ENCODE measurements at regions not wholly inside any gene's neighbourhood (a gene's known extent, or its start where the extent isn't known, plus 50 kb on each side); places are given as distances from the start of the nearest gene placed in this dataset.
A peak's percentile ranks its signal among the peaks of the same experiment; 100 is the strongest.

DNA sequence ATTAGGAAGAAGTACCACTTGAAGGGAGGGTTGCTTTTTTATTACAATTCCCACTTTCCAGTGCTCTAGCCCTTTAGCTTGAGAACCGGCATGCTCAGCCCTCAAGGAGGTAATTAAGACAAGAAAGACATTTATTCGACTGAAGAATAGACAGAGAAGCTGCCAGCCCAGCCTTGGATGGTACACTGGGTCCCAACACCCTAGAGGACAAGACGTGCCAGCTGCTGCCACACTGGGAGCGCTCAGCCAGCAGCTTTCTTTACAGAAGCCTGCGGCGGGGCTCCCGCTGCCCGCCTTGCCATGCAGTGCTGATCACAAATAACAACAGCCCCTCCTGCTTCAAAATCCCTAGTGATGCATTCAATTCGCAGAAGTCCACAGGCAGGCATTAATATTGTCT, 746.3 kb upstream of the RAB6C start:
- no peaks in the 10 kb centered on the region for H3K36me3 Mint-ChIP-seq (ENCODE audit: low read depth)
- H3K4me1 Mint-ChIP-seq = no peaks in the 10 kb centered on the region
- no peak overlapping the region for H3K27ac Mint-ChIP-seq
- intact Hi-C loops (cut with micrococcal nuclease) = no loop called here
- no peak overlapping the region for H3K4me3 Mint-ChIP-seq
- no peak for DNase-seq
- H3K27me3 Mint-ChIP-seq = no peaks in the 10 kb centered on the region
- no peaks in the 10 kb centered on the region for H3K9me3 Mint-ChIP-seq

DNA sequence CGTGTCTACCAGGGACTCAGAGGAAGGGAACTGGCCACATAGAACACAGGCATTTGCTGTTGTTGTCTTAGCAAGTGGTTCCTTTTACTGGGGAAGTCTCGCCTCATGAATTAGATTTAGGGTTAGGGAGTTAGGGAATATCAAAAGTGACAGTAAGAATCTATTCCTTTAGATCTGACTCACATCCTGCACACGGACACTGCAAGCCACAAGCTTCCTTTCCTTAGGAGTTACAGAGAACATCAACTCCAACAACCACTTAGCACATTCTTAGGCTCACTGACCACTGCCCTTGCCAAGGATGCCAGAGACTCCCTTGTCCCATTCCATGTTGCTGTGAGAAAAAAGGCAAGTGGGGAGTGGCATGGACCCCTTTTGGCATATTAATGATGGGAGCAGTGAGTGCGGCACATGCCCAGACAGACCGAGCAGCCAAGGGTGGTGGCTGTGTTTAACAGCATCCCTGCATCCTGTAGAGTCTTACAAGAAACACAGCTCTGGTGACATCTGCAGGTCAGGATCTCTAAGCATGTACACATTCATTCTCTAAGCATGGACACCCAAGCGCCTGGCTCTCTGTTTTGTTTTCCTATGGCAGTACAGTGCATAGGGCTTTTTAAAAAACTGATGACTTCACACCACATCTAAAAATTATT, 745.6 kb upstream of the RAB6C start:
- H3K36me3 Mint-ChIP-seq (ENCODE audit: low read depth) = no peaks in the 10 kb centered on the region
- H3K27ac Mint-ChIP-seq = no peak overlapping the region
- H3K27me3 Mint-ChIP-seq = no peaks in the 10 kb centered on the region
- no peak overlapping the region for H3K4me3 Mint-ChIP-seq
- no peaks in the 10 kb centered on the region for H3K9me3 Mint-ChIP-seq
- intact Hi-C loops (cut with micrococcal nuclease) = no loop called here
- DNase-seq = no peak
- H3K4me1 Mint-ChIP-seq = no peaks in the 10 kb centered on the region

GRCh38 chr2:129236601-129237000, 742.9 kb upstream of the RAB6C start:
- Mint-ChIP-seq H3K27me3 (no peaks in the 10 kb centered on the region), H3K36me3 (ENCODE audit: low read depth) (no peaks in the 10 kb centered on the region), H3K9me3 (no peaks in the 10 kb centered on the region), H3K4me1 (no peaks in the 10 kb centered on the region), H3K27ac (no peak overlapping the region), H3K4me3 (no peak overlapping the region)
- no peak for DNase-seq
- intact Hi-C loops (cut with micrococcal nuclease) = no loop called here

DNA sequence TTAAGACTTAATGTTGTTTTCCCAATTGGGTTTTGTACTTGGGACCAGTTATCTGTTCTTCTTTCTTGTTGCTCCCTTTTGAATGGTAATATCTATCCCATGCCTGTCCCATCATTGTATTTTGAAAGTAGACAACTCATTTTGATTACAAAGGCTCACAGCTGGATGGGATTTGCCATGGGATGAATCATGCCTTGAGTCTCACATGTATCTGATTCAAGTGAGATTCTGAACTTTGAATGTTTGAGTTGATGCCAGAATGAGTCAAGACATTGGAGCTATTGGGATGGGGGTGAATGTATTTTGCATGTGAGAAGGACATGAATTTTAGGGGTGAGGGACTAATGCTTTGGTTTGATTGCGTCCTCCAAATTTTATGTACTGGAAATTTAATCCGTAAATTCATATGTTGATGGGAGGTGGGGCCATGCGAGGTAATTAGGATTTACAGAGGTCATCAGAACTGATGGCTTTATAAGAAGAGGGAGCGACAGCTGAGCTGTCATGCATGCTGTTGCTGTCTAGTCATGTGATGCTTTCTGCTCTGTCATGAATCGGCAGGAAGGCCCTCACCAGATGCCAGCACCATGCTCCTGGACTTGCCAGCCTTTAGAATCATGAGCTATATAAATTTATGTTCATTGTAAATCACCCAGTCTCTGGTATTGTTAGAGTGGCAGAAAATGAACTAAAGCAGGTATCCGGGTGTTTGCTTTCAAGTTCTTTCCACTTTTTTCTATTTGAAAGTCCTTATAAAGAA, 741.3 kb upstream of the RAB6C start:
- Mint-ChIP-seq H3K36me3 (ENCODE audit: low read depth) (no peaks in the 10 kb centered on the region), H3K27ac (no peak overlapping the region), H3K27me3 (no peaks in the 10 kb centered on the region), H3K4me1 (no peaks in the 10 kb centered on the region), H3K4me3 (no peak overlapping the region), H3K9me3 (no peaks in the 10 kb centered on the region)
- intact Hi-C loops (cut with micrococcal nuclease) = no loop called here
- no peak for DNase-seq

DNA sequence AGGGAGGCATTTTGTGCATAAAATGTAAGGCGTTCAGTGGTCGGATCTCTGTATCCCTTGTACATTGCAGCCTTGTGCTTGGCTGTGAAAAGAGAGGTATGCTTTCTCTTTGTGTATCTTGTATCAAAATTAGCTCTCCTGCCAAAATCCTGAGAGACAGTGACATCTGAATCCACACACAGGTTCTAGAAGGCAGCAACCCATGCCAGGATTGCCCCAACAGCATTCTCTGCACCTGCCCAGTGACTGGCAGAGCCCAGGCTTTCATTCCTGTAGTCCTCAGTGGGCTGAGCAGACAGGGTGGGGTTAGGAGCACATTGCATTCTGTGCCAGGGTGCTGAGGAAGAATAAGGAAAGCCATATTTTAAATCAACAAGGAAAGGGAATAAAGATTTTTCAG, 740.3 kb upstream of the RAB6C start:
- no peak for DNase-seq
- intact Hi-C loops (cut with micrococcal nuclease) = no loop called here
- Mint-ChIP-seq H3K36me3 (ENCODE audit: low read depth) (no peaks in the 10 kb centered on the region), H3K4me3 (no peak overlapping the region), H3K9me3 (no peaks in the 10 kb centered on the region), H3K27me3 (no peaks in the 10 kb centered on the region), H3K4me1 (no peaks in the 10 kb centered on the region), H3K27ac (no peak overlapping the region)

DNA sequence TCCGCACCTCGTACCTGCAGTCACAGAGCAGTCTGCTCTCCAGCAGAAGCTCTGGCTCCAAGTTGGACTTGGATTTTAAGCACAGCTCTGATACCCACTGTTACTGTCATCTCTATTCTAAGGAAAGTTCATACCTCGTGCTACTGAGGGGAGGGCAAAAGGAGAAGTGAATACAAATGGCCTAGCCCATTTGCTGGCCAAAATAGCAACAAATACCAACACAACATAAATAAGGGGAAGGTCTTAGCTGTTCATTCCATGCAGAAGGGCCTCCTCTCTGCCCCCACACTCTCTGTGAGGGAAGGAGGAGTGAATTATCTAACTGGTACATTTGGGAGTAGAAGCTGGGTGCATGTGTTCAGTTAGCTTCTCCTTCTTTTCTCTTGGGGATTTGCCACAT, 739.4 kb upstream of the RAB6C start:
- Mint-ChIP-seq H3K9me3 (no peaks in the 10 kb centered on the region), H3K4me3 (no peak overlapping the region), H3K4me1 (no peaks in the 10 kb centered on the region), H3K27me3 (no peaks in the 10 kb centered on the region), H3K27ac (no peak overlapping the region), H3K36me3 (ENCODE audit: low read depth) (no peaks in the 10 kb centered on the region)
- intact Hi-C loops (cut with micrococcal nuclease) = no loop called here
- DNase-seq = no peak

- no peaks in the 10 kb centered on the region for H3K27me3 Mint-ChIP-seq
- H3K27ac Mint-ChIP-seq = no peak overlapping the region
- no peaks in the 10 kb centered on the region for H3K36me3 Mint-ChIP-seq (ENCODE audit: low read depth)
- no peak overlapping the region for H3K4me3 Mint-ChIP-seq
- no peaks in the 10 kb centered on the region for H3K4me1 Mint-ChIP-seq
- intact Hi-C loops (cut with micrococcal nuclease) = no loop called here
- DNase-seq = no peak
- no peaks in the 10 kb centered on the region for H3K9me3 Mint-ChIP-seq
Observed at GRCh38 chr2:129242269-129242668, 737.2 kb upstream of the RAB6C start.

DNA sequence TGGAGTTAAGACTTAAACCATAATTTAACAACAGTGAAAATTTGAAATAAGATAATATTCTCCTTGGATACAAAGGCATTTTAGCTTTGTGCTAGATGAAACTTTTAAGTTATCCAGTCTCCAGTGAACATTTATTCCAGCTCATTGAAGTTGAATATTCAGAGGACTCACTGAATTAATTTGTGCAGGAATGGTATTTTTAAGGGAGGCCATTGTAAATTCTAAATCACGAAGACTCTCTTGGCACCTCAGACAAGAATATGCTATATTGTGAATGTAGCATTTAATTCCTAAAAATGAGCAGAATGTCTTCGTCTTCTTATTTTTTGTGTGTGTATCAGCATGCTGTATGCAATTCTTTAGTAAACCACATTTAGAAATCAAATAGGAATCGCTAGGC, 731.7 kb upstream of the RAB6C start:
- no peak overlapping the region for H3K4me3 Mint-ChIP-seq
- intact Hi-C loops (cut with micrococcal nuclease) = no loop called here
- no peak overlapping the region for H3K27ac Mint-ChIP-seq
- no peaks in the 10 kb centered on the region for H3K9me3 Mint-ChIP-seq
- H3K4me1 Mint-ChIP-seq = no peaks in the 10 kb centered on the region
- H3K36me3 Mint-ChIP-seq (ENCODE audit: low read depth) = no peaks in the 10 kb centered on the region
- DNase-seq = no peak
- no peaks in the 10 kb centered on the region for H3K27me3 Mint-ChIP-seq

DNA sequence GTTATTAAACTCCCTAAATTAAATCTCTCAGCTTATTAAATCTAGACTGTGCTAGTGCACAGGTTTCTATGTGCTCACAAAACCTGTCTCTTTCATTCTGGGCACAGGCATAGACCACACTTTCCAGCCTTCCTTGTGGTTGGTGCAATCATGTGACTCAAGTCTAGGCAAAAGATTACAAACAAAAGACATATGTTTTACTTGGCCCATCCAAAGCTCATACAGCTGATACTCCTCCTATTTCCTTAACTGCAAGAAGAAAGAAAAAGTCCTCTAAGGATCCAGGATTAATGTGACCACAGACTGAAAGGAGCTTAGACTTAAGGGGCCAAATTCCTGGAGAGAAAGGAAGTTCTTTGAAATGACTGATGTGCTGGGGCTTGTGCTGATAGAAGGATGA, 731.3 kb upstream of the RAB6C start:
- H3K4me1 Mint-ChIP-seq = no peaks in the 10 kb centered on the region
- DNase-seq = peak; percentile 4
- H3K27ac Mint-ChIP-seq = no peak overlapping the region
- H3K27me3 Mint-ChIP-seq = no peaks in the 10 kb centered on the region
- no peaks in the 10 kb centered on the region for H3K36me3 Mint-ChIP-seq (ENCODE audit: low read depth)
- H3K9me3 Mint-ChIP-seq = no peaks in the 10 kb centered on the region
- no peak overlapping the region for H3K4me3 Mint-ChIP-seq
- intact Hi-C loops (cut with micrococcal nuclease) = no loop called here

DNA sequence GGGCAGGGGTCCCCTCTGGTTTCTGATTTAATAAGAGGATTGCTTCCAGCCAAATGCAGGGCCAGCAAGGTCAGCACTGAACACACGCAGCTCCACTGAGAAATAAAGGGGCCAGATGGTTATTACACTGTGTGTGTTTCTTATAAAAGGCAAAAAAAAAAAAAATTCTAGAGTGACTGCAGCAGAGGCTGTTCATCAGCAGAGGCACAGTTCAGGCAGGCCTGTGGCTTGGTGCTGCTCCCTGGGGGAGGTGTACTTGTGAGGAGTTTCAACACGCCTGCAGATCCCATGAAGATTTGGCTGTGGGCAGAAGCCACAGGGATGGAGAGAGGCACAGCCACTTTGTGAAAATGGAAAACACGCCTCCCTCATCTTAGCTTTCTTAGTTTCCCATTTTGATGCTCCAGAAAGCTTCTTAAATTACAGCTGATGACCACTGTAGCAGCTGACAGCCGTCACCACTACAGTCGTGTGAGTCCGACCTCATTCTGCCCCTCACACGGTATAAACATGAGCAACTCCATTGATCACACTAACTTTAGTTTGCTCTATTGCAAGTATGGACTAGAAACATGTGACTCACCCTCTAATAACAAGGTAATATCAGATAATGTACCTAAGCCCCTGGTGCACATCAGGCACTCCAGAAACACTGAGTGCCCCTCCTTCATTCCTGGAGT, 726.5 kb upstream of the RAB6C start:
- no peaks in the 10 kb centered on the region for H3K27me3 Mint-ChIP-seq

GRCh38 chr2:129253461-129253812, 726.0 kb upstream of the RAB6C start:
- Mint-ChIP-seq H3K27ac (no peak overlapping the region), H3K4me1 (no peaks in the 10 kb centered on the region), H3K4me3 (no peak overlapping the region), H3K27me3 (no peaks in the 10 kb centered on the region), H3K36me3 (ENCODE audit: low read depth) (peaks cover 2% of the 10 kb centered on the region), H3K9me3 (peaks cover 24% of the 10 kb centered on the region)
- intact Hi-C loops (cut with micrococcal nuclease) = no loop called here
- peak; percentile 46 for DNase-seq

More for the DNA sequence above, 726.5 kb upstream of the RAB6C start:
- DNase-seq = peak; percentile 8
- peaks cover 19% of the 10 kb centered on the region for H3K9me3 Mint-ChIP-seq
- H3K4me3 Mint-ChIP-seq = no peak overlapping the region
- H3K4me1 Mint-ChIP-seq = no peaks in the 10 kb centered on the region
- intact Hi-C loops (cut with micrococcal nuclease) = no loop called here
- peaks cover 2% of the 10 kb centered on the region for H3K36me3 Mint-ChIP-seq (ENCODE audit: low read depth)
- no peak overlapping the region for H3K27ac Mint-ChIP-seq

- Mint-ChIP-seq H3K4me1 (no peaks in the 10 kb centered on the region), H3K36me3 (ENCODE audit: low read depth) (peaks cover 2% of the 10 kb centered on the region), H3K4me3 (no peak overlapping the region), H3K27me3 (no peaks in the 10 kb centered on the region), H3K9me3 (peaks cover 30% of the 10 kb centered on the region), H3K27ac (no peak overlapping the region)
- peak; percentile 36 for DNase-seq
- intact Hi-C loops (cut with micrococcal nuclease) = no loop called here
Observed at GRCh38 chr2:129254718-129255117, 724.7 kb upstream of the RAB6C start.

GRCh38 chr2:129255610-129256313, 723.7 kb upstream of the RAB6C start:
- Mint-ChIP-seq H3K27ac (peak overlapping the region; percentile 73), H3K4me1 (no peaks in the 10 kb centered on the region), H3K36me3 (ENCODE audit: low read depth) (peaks cover 2% of the 10 kb centered on the region), H3K9me3 (peaks cover 30% of the 10 kb centered on the region), H3K27me3 (no peaks in the 10 kb centered on the region), H3K4me3 (no peak overlapping the region)
- peak; percentile 15 for DNase-seq
- intact Hi-C loops (cut with micrococcal nuclease) = no loop called here

DNA sequence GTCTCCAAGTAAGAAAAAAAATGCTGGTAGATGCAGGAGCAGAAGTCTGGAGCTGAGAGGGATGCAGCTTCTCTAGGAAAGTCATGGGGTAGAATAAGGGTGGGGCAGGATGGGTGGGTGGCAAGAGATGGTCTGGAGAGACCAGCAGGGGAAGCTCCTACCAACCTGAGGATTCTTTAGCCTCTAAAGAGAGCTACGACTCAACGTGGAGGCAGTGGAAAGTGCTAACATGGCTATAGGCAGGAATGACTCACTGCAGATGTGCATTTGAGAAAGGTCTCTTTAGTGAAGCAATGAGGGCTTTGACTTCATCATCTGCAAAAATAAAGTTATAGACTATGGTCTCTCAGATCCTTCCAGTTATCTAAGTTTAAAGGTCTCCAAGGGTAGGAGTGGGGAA, 722.8 kb upstream of the RAB6C start:
- peak; percentile 24 for DNase-seq
- intact Hi-C loops (cut with micrococcal nuclease) = no loop called here
- Mint-ChIP-seq H3K36me3 (ENCODE audit: low read depth) (peaks cover 2% of the 10 kb centered on the region), H3K9me3 (peaks cover 30% of the 10 kb centered on the region), H3K27ac (no peak overlapping the region), H3K4me3 (no peak overlapping the region), H3K27me3 (no peaks in the 10 kb centered on the region), H3K4me1 (no peaks in the 10 kb centered on the region)
